ENCODE measurements at regions not wholly inside any gene's neighbourhood (a gene's known extent, or its start where the extent isn't known, plus 50 kb on each side); places are given as distances from the start of the nearest gene placed in this dataset.
A peak's percentile ranks its signal among the peaks of the same experiment; 100 is the strongest.

DNA sequence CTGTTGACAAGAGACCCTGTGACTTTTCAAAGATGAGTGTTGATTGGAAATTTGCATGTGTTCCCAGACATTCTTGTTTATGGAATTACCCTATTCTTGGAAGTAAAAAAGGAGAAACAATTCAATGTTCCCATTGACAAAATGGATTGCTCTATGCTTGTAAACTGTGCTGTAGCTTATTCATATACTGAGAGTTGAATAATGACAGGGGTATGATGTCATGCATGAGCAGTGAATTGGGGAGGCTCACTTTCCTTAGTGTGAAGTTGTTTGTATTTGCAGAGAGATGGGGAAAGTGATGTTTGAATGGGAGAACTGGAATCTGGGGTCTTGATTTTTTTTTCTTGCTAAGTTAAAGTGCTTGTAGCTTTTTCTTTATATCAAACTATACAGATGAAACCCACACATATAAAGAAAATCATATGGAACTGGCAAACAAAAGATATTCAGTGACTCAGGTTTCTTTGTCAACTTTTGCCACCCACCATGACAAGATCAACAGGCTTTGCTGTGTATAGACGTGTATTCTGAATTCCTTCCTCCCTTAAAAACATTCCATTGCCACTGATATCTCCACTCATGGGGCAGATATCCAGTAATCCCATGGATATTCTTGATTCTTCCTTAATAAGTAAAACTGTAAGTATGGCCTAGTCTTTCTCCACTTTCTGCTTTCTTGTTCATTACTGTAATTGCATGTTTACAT, 97.8 kb upstream of the JAG1 start:
- peak; percentile 49 for DNase-seq

- DNase-seq, result no peak
These were observed 100.7 kb upstream of the JAG1 start for GRCh38 chr20:10774357-10774943.

DNA sequence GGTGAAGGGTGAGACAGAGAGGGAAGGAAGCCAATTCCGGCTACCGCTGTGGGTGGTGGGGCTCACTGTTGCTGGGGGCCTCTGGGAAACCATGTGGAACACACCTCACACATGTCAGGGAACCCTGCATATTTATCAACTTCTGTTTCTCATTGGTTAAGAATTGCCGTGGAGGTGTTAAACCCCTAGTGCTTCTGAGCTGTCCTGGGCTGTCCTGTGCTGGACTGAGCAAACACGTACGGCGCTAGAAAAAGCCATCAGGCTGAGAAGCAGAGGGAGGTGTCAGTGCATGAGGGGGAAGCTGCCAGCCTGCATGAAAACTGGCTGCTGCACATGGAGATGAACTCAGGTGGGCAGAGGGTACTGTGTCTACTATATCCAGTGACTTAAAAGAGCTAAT, 103.9 kb upstream of the JAG1 start:
- no peak for DNase-seq

- no peak for DNase-seq
These were observed 106.1 kb upstream of the JAG1 start for GRCh38 chr20:10779911-10780310.

GRCh38 chr20:10780901-10781300, 107.1 kb upstream of the JAG1 start:
- DNase-seq, result no peak

DNA sequence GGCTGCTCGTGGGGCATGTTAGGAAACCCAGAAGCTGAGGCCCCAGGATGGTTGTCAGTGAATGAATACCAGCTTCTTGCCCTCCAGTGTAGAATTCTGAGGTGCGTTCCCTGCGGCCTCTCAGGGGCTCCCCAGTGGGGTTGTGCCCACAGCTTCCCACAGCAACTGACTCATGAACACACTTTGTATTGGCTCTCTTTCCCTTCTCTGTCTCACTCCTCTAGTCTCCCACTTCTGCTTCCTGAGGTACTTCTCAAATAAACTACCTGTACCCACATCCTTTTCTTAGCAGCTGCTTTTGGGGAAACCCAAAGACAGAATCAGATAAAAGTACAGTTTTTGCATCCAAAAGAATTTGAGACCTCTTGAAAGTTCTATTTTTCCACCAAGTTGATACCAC, 107.7 kb upstream of the JAG1 start:
- no peak for DNase-seq

DNA sequence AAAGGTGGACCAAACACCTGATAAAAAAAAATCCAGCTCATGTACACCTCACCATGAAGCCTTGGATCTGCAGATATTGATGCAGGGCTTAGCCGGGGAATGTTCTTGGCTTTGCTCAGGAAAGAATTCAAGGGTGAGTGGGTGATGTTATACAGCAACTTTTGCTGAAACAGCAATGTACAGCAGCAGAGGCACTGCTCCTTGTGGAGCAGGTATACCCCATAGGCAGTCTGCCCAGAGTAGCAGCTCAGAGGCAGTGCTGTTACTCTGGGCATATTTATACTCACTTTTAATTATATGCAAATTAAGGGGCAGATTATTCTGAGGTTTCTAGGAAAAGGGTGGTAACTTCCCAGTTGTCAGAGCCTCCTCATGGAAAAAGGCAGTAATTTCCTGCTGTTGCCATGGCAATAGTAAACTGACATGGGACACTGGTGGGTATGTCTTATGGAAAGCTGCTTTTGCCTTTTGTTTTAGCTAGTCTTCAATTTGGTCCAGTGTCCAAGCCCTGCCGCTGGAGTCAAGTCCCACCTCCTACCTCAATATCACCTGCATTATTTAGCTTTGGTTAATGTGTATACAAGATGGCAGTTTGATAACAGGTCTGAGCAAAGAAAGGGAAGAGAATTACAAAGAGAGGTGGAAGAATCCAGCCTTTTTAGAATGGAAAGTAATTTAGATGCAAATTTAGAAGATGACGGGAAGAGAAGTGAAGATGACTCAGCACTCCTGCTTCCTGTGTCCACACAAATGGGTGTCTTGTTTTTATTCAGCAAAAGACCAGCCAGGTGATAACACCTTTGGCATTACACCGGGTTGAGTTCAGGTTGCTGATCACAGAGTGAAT, 110.1 kb upstream of the JAG1 start:
- no peak for DNase-seq

- DNase-seq, result no peak
These were observed 110.9 kb upstream of the JAG1 start for GRCh38 chr20:10784554-10785183.

- no peak for DNase-seq
These were observed 112.9 kb upstream of the JAG1 start for GRCh38 chr20:10786678-10787077.

DNA sequence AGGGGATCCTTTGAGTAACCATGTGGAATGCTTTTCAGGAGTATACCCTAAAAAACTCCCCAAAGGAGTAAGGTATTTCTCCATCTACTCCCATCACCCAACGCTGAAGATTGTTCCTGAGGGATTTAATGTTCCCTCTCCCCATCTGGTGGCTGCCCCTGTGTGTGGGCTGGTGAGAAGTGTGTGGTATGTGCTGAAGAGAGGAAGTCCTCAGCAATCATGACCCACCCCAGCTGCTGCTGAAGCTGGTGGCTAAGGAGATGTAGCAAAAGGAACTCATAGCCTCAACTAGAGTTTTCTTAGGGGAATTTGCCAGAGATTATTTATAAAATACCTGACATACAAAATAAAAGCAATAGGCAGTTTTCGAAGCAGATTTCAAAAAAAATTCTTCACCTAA, 114.3 kb upstream of the JAG1 start:
- no peak for DNase-seq

- no peak for DNase-seq
These were observed 115.1 kb upstream of the JAG1 start for GRCh38 chr20:10788877-10789276.

DNA sequence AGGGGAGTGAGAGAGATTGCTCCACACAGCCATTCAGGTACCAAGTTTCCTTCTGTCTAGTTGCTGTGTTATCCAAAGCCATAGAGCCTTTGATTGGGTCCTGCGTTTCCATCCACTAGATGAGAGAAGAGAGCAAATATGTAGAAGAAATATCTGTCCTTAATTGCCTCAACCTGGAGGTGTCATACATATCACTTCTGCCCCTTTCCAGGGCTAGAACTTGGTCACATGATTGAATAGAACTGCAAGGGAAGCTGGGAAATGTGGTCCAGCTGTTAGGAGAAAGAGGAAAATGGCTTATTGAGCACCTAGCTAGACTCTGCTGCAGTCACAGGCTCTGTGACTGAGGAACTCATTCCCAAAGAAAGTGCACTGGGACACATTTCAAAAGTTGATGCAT, 115.6 kb upstream of the JAG1 start:
- DNase-seq, result no peak

DNA sequence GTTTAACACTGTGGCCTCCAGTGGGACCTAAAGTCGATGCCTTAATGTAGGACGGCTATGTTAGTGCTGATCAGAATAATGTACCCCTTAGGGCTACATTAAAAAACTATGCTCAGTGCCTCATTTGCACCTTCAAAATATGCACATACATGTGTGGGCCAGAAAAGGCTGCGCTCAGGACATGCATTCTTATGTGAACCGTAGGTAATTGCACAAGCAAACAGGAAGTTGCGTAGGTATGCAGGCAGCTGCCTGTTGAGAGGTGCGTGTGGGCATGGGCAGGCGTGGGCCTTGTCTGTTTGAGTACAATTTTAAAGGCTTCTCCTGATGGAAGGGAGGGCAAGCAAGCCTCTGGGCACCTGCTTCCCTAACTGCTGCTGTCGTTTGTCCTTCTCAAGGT, 116.2 kb upstream of the JAG1 start:
- DNase-seq, result no peak

GRCh38 chr20:10792291-10792690, 118.5 kb upstream of the JAG1 start:
- DNase-seq, result no peak

- DNase-seq, result no peak
These were observed 120.0 kb upstream of the JAG1 start for GRCh38 chr20:10793766-10794165.

DNA sequence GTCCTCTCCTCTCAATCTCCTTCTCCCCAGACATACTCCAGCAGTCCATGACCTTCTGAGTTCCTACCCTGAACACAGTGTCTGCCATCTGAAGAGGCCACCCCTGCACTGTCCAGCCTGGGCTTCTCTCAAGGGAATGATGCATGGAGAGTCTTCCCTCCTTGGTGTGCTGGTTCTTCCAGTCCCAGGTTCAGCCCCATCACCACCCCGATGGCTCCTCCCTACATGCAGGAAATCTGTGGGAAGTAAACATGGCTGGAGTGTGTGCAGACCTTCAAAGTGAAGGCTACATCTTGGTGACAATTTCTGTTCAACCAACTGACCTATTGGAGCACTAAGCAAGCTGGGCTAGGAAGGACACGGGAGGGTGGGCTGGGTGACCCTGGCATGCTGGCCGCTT, 121.0 kb upstream of the JAG1 start:
- DNase-seq, result no peak

DNA sequence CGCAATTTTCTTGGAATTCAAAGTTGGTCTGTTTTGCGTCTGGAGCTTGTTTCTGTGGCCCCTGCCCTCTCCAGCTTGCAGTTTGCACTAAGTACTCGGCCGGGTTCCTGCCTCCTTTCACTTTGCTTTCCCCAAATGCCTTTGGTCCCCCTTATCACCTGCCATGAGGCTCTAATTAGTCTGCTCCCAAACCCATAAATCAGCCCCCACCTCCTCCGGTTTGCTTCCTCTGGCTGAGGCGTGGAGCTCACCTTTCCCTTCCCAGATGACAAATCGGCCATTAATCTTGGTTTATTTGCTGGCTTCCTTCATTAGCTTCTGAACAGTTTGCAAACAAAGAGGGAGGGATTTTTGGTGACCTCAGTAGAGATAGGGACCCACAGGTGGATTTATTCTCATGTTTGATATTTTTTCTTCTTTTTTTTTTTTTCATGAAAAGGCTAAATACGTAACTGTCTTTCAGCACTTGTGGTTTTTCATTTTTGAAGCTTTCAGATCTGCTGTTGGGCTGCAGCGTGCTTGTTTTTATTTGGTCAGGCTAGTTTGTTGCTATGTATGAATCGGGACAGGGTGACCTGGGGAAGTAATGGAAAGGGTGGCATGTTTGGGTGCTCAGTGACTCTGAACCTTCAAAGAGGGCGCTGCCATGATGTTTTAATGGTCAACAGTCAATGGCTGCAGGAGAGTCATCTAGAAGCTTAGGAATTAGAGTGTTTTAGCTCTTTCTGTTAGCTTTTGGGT, 121.7 kb upstream of the JAG1 start:
- DNase-seq, result no peak

DNA sequence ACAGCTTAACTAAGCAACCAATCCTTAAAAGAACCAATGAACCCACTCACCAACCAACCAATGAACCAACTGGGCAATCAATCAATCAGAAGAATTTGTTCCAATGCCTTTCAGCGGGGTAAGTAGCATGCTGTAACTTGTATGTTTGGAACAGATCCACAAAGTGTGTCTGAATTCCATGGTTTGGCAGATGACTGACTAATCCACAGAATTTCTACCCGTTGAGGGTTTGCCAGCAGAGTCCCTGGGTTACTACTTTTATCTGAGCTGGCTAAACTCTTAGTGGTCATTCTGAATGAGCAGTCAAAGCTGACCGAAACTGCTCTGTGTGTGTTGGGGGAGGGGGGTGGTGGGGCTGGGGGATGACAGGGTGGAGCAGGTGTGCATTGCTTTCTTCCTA, 125.0 kb upstream of the JAG1 start:
- DNase-seq, result peak; percentile 10

GRCh38 chr20:10799735-10800134, 125.9 kb upstream of the JAG1 start:
- no peak for DNase-seq

DNA sequence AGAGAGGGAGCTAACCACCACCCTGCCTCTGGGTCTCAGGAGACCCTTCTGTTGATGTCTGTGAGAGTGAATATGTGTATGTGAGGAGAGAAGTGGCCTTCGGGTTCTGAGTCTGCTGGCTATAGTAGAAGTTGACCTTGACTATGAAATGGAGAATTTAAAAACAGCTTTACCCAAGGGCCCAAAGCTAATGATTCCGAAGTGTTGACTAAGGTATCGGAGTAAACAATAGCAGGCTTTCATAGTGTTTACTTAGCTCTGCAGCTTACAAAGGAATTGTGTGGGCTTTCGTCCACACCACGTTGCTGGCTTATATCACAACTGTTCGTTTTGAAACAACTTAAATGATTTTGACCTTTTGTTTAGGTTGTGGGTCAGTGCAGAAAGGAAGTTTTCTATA, 126.5 kb upstream of the JAG1 start:
- no peak for DNase-seq

DNA sequence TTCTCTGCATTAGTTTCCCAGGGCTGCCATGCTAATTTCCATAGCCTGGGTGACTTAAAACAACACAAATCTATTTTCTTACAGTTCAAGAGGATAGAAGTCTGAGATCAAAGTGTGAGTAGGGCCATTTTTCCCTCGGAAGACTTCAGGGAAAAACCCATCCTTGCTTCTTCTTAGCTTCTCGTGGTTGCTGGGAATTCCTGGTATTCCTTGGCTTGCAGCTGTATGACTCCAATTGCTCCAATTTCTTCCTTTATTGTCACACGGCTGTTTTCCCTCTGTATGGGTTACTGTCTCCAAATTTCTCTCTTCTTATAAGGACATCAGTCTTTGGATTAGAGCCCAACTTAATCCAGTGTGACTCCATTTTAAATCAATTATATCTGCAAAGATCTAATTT, 128.4 kb upstream of the JAG1 start:
- peak; percentile 35 for DNase-seq

GRCh38 chr20:10805764-10806163, 132.0 kb upstream of the JAG1 start:
- no peak for DNase-seq

GRCh38 chr20:10806539-10806938, 132.7 kb upstream of the JAG1 start:
- peak; percentile 21 for DNase-seq

Measured in fibroblast of skin of right biceps (primary cell).